Panc1 (cell line): ENCODE measurements at regions not wholly inside any gene's neighbourhood (a gene's known extent, or its start where the extent isn't known, plus 50 kb on each side); places are given as distances from the start of the nearest gene placed in this dataset.

Source experiments
- TCF7L2 ChIP-seq: IDR thresholded peaks from 2 replicates; pipeline ENCODE4 v1.6.1; 2011; ENCODE audit warnings: mild to moderate bottlenecking, low read depth, low read length, inconsistent platforms
- TF ChIP-seq, protein P1 (sequence below): fragments of 450-650 bp; IDR thresholded peaks from 2 replicates; pipeline ENCODE4 v1.5.1; 2017; ENCODE audit warnings: mild to moderate bottlenecking

DNA sequence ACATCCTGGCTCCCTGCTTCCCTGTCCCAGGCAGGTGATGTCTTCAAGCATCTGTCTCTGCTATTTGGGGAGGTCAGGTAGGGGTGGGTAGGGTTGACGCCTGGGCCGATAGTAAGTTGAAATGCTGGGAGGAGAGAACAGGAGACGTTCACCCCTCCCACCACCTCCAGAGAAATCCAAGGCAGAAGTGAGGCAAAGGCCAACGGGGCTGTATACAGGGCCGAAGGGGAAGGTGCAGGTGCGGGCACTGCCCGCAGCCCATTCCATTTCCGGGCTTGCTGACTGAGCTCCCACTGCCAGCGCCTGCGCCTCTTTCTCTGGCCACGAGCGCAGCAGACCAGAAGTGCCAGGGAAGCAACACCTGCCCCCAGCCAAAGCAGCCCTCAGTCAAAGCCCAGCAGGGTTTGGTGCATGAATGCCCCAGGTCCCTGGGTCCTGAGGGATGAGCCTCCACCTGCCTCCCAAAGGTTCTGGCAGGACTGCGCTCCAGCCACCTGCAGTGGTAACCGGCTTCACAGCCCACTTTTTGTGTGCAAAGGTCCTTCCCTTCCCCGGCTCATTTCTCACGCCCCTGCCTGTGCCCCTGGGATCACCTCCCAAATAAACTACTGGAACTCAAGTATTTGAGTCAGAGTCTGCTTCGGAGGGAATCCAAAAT lies 127.6 kb upstream of the TNRC6C start:
- TF ChIP-seq, protein P1, sequence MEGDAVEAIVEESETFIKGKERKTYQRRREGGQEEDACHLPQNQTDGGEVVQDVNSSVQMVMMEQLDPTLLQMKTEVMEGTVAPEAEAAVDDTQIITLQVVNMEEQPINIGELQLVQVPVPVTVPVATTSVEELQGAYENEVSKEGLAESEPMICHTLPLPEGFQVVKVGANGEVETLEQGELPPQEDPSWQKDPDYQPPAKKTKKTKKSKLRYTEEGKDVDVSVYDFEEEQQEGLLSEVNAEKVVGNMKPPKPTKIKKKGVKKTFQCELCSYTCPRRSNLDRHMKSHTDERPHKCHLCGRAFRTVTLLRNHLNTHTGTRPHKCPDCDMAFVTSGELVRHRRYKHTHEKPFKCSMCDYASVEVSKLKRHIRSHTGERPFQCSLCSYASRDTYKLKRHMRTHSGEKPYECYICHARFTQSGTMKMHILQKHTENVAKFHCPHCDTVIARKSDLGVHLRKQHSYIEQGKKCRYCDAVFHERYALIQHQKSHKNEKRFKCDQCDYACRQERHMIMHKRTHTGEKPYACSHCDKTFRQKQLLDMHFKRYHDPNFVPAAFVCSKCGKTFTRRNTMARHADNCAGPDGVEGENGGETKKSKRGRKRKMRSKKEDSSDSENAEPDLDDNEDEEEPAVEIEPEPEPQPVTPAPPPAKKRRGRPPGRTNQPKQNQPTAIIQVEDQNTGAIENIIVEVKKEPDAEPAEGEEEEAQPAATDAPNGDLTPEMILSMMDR, result no peak
- TF ChIP-seq TCF7L2, result no peak
